Uterus (tissue), 3 donors: ENCODE measurements at regions not wholly inside any gene's neighbourhood (a gene's known extent, or its start where the extent isn't known, plus 50 kb on each side); places are given as distances from the start of the nearest gene placed in this dataset.

ENCODE experiments used
- DNase-seq, 2 donors: peaks; one replicate each; pipeline ENCODE4 v3.0.0-alpha.2; 2019 to 2020
- H3K27ac ChIP-seq, 2 donors: fragments of 200-600 bp; sonication (generic); 1 replicate in 1 of 2; 2 replicates in 1 of 2; pipeline ENCODE4 v1.5.1; 2016 to 2018
- H3K27me3 ChIP-seq, 2 donors: fragments of 200-600 bp; sonication (generic); one replicate each; pipeline ENCODE4 v1.5.1; 2018 to 2019; ENCODE audit warnings: control low read depth in 1 of 2
- H3K36me3 ChIP-seq, 2 donors: fragments of 200-600 bp; sonication (generic); one replicate each; pipeline ENCODE4 v1.5.1; 2019; ENCODE audit warnings: control low read depth in 1 of 2
- H3K4me1 ChIP-seq, 2 donors: fragments of 200-600 bp; sonication (generic); one replicate each; pipeline ENCODE4 v1.5.1; 2018 to 2019; ENCODE audit warnings: control low read depth in 1 of 2
- H3K4me3 ChIP-seq, 2 donors: fragments of 200-600 bp; sonication (generic); 1 replicate in 1 of 2; 2 replicates in 1 of 2; pipeline ENCODE4 v1.5.1; 2018 to 2019; ENCODE audit warnings: mild to moderate bottlenecking in 1 of 2
- H3K9me3 ChIP-seq, 2 donors: fragments of 200-600 bp; sonication (generic); one replicate each; pipeline ENCODE4 v1.5.1; 2019; ENCODE audit warnings: control low read depth in 1 of 2
- CTCF ChIP-seq, 4 experiments: fragments of 200-600 bp in 2 of 4; fragments of 450-650 bp in 2 of 4; sonication (generic) in 2 of 4; IDR thresholded peaks; one replicate each; pipeline ENCODE4 v1.5.1; 2016 to 2019; ENCODE audit warnings: antibody characterized with exemption in 4 of 4, mild to moderate bottlenecking in 2 of 4, moderate library complexity in 1 of 4
- POLR2A ChIP-seq, 2 donors: fragments of 450-650 bp; IDR thresholded peaks; one replicate each; pipeline ENCODE4 v1.6.1; 2016; ENCODE audit warnings: antibody characterized with exemption in 2 of 2, mild to moderate bottlenecking in 1 of 2, moderate library complexity in 1 of 2
- intact Hi-C: fragments of 100-400 bp; cut with DNase I; formaldehyde crosslinking; loops from one replicate; pipeline ENCODE4 v1.15.1; 2023; ENCODE audit warnings: low total_unique reads
- donor health status: DM: yes; HTN: yes; CAD: no.

GRCh38 chr3:8206971-8207617 is 294.5 kb upstream of the LMCD1 start:
- H3K4me3 ChIP-seq = no peak overlapping the region
- H3K36me3 ChIP-seq = no peaks in the 10 kb centered on the region
- TF ChIP-seq CTCF (IDR thresholded peaks at IDR 0.05) = no peak
- TF ChIP-seq POLR2A (IDR thresholded peaks at IDR 0.05) = no peak
- H3K9me3 ChIP-seq = no peaks in the 10 kb centered on the region
- H3K4me1 ChIP-seq = no peaks in the 10 kb centered on the region
- no peaks in the 10 kb centered on the region for H3K27me3 ChIP-seq
- intact Hi-C loops = no loop called here
- H3K27ac ChIP-seq = no peak overlapping the region
- DNase-seq = no peak

DNA sequence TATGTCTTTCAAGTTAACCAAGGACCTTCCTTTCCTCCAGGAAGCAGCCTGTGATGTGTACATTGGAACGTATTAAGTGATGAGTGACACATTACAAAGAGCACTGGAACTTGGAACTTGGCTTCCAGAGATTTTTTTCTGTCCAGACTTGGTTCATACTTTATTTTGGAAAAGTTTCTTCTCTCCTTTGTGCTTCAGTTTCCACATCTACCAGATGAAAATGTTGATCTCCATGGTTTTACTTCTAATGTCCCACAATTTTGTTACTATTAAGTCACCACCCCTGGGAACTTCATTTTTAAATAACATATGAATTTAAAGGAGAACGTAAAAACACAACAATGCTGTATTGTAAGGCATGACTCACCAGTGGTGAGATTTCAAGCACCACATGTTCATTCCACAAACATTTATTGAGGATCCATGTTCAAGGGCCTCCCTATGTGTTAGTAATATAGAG is 290.7 kb upstream of the LMCD1 start:
- no peaks in the 10 kb centered on the region for H3K36me3 ChIP-seq
- no peak for TF ChIP-seq POLR2A (IDR thresholded peaks at IDR 0.05)
- TF ChIP-seq CTCF (IDR thresholded peaks at IDR 0.05) = no peak
- H3K4me1 ChIP-seq = no peaks in the 10 kb centered on the region
- no peak overlapping the region for H3K4me3 ChIP-seq
- no peak overlapping the region for H3K27ac ChIP-seq
- intact Hi-C loops = no loop called here
- H3K27me3 ChIP-seq = no peaks in the 10 kb centered on the region
- H3K9me3 ChIP-seq = no peaks in the 10 kb centered on the region
- DNase-seq = no peak

DNA sequence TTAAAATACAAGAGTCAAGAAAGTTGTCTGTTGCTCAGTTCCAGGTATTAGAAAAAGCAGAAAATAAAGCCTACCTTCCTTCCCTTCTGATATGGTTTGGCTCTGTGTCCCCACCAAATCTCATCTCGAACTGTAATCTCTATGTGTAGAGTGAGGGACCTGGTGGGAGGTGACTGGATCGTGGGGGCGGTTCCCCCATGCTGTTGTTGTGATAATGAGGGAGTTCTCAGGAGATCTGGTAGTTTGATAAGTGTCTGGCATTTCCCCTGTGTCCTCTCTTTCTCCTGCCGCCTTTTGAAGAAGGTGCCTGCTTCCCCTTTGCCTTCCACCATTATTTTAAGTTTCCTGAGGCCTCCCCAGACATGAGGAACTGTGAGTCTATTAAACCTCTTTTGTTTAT is 288.8 kb upstream of the LMCD1 start:
- H3K4me1 ChIP-seq = peaks cover 0 to 4% of the 10 kb centered on the region in 2 donors
- DNase-seq = no peak
- H3K9me3 ChIP-seq = no peaks in the 10 kb centered on the region
- H3K4me3 ChIP-seq = no peak overlapping the region
- intact Hi-C loops = no loop called here
- no peak overlapping the region for H3K27ac ChIP-seq
- TF ChIP-seq CTCF (IDR thresholded peaks at IDR 0.05) (no peak), POLR2A (IDR thresholded peaks at IDR 0.05) (no peak)
- no peaks in the 10 kb centered on the region for H3K36me3 ChIP-seq
- H3K27me3 ChIP-seq = no peaks in the 10 kb centered on the region

- H3K27ac ChIP-seq = no peak overlapping the region
- TF ChIP-seq POLR2A (IDR thresholded peaks at IDR 0.05) (no peak), CTCF (IDR thresholded peaks at IDR 0.05) (no peak)
- H3K36me3 ChIP-seq = no peaks in the 10 kb centered on the region
- peaks cover 0 to 4% of the 10 kb centered on the region in 2 donors for H3K4me1 ChIP-seq
- intact Hi-C loops = no loop called here
- no peaks in the 10 kb centered on the region for H3K27me3 ChIP-seq
- DNase-seq = no peak
- no peaks in the 10 kb centered on the region for H3K9me3 ChIP-seq
- H3K4me3 ChIP-seq = no peak overlapping the region
These were observed 288.3 kb upstream of the LMCD1 start for GRCh38 chr3:8213286-8213685.

DNA sequence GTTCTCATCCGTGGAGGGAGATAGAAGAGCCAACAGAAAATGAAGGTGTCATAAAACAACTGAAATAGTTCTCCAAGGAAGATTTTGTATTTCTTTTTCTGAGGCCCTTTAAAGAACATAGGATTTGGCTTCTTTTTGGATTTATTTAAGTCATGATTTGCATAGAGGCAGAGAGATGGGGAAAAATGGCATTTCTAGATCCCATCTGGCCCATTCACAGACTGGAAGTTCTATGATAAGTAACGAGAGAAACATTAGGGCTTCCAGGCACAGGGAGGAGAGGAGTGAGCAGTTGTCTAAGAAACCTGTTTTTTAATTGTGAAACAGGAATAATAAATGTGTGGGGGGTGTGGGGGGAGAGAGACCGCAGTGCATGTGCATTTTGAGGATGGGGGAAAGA is 285.8 kb upstream of the LMCD1 start:
- no peak overlapping the region for H3K4me3 ChIP-seq
- TF ChIP-seq CTCF (IDR thresholded peaks at IDR 0.05) (no peak), POLR2A (IDR thresholded peaks at IDR 0.05) (no peak)
- intact Hi-C loops = no loop called here
- H3K4me1 ChIP-seq = peaks cover 0 to 4% of the 10 kb centered on the region in 2 donors
- H3K36me3 ChIP-seq = no peaks in the 10 kb centered on the region
- H3K27me3 ChIP-seq = no peaks in the 10 kb centered on the region
- DNase-seq = no peak
- H3K27ac ChIP-seq = no peak overlapping the region
- no peaks in the 10 kb centered on the region for H3K9me3 ChIP-seq
